NAMALWA (cell line): ENCODE measurements at regions not wholly inside any gene's neighbourhood (a gene's known extent, or its start where the extent isn't known, plus 50 kb on each side); places are given as distances from the start of the nearest gene placed in this dataset.
"Not testable (repeated sequence)": the region's sequence is repeated elsewhere in the genome, so short reads cannot be mapped to it uniquely, and the experiment has no call there.

Experiments used
- DNase-seq: peaks from one replicate; pipeline ENCODE4 v3.0.0-alpha.2; 2015; ENCODE audit warnings: low spot score

GRCh38 chr13:64186503-64187250 is 2771.0 kb upstream of the PCDH20 start:
- no peak for DNase-seq

GRCh38 chr13:64186071-64186470 is 2770.4 kb upstream of the PCDH20 start:
- no peak for DNase-seq

DNA sequence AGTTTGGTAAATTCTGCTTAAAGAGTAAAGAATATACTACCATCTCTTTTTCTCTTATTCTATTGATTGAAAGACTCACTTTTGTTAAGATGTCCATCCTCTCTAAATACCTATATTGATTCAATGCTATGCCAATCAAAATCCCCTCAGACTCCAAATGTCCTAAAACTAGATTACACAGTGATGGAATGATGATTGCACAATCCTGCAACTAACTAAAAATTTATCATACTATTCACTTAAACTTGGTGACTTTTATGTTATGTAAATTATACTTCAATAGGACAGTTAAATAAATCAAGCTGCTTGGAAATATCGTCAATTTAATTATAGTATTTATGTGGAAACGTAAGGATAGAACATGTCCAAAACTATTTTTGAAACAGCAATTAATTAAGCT is 2765.1 kb upstream of the PCDH20 start:
- DNase-seq, result no peak

DNA sequence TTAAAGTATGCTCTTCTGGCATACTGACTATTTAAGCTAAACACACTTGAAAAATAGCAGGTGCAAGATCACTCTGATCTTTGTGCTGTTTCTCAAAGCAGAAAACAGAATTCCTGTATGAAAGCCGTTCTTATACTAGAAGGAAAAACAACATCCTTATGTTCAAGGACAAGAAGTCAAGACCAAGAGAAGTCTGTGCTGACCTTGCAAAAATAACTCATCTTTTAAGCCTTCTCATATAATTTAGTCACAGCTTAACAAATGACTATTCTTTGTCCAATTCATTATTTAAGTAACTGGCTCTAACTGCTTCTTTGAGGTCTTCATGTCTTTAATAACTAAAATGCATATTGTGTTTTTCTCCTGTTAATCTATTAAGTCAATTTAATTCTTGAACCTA is 2750.2 kb upstream of the PCDH20 start:
- DNase-seq, result no peak

DNA sequence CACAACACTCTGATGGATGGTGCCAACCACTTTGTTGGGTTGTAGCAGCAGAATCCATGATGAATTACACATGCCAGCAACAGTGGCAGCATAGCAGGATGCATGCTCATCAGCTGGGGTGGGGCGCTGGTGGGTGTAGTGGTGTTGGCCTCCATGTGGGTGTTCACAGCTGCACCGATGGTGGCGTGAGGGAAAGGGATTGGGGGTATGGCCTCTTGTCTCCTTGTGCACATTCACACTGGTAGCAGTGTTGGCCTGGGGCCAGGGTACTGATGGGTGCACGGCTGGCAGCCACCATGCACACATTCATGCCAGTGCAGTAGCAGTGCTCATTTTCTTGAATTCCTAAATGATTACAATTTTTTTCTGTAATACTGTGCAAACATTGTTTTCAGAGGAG is 2748.8 kb upstream of the PCDH20 start:
- DNase-seq, result no peak

DNA sequence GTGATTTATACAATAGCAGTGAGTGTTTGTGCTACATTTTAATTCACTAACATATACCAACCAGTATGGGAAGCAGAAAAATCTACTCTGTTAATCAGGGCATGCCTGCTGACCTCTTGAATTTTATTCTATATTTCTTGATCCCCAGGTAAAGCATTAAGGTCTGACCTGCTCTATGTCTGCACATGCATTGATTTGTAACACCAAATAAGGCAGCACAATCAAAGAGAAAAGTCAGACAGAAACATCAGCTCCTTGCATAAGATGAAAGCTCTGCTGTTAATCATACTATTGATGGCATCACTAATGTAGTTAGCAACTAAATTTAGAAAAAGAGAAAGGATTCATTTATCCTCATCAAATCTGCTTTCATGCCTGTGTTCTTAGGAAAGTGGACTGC is 2744.8 kb upstream of the PCDH20 start:
- no peak for DNase-seq

DNA sequence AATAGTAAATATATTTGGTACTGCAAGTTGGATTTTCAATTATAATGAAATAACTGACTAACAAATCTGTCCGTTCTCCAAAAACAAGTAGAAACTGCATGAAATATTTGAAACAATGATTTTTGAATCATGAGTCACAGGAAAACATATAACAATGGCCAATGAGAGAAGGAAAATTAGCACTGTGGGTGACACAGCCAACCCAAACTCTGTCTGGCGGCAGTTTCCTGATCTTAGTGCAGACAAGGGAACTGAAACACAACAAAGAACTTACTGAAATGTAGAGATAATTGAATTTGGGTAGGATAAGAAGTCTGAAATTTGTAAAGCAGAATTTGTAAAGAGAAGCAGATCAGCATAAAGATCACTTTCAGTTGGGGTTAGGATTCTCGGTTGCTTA is 2743.3 kb upstream of the PCDH20 start:
- DNase-seq, result no peak

GRCh38 chr13:64154514-64154913 is 2738.9 kb upstream of the PCDH20 start:
- DNase-seq, result peak; percentile 0

DNA sequence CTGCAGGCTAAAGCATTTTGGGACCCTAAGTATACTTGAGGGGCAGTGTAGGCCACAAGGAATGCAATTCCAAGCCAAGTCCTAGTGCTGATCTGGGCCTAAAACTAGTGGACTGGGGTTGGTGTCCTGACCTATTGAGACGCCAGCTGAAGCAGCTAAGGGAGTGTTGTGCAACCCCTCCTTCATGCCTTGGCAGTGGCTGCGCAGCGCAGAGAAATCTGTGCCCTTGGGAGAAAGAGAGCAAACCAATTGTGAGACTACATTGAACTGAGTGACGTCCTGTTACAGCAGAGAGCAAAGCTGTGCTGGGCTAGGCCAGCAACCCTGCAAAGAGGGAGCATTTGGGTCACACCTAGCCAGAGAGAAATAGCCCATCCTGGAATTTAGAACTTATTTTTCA is 2715.0 kb upstream of the PCDH20 start:
- no peak for DNase-seq

GRCh38 chr13:64130171-64130570 is 2714.5 kb upstream of the PCDH20 start:
- peak; percentile 0 for DNase-seq

DNA sequence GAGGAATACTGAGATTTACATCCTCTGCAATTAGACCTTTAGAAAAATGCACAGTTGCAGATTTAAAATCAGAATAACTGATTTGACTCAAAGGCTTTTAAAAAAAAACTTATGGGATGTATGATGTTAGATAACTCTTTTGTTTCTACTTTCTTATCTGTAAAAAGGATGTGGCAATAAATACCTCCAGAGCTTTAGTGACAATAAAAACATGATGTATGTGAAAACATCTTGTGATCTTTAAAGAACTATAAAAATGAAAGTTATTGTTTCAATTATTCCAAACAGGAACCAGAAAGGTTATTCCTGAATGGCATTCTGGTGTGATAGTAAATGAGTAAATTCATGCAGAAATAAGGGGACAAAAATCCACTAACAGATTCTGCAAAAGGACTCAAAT is 2712.2 kb upstream of the PCDH20 start:
- no peak for DNase-seq

DNA sequence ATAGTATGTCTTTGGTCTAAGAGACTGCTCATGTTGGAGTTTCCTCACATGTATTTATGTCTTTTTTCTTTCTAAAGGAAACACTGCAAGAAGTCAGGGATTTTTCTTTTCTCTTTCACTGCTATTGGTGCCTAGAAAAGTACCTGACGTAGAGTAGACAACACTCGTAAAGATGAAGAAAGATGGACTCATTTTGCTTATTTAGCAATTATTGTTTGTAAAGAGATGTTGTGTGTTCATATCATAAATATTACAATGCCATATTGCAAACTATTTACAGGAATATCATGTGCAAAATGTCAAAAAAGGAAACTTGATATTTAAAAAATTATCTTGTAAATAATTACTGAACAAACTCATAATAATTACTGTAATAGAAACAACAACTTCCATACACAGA is 2711.5 kb upstream of the PCDH20 start:
- DNase-seq, result no peak

DNA sequence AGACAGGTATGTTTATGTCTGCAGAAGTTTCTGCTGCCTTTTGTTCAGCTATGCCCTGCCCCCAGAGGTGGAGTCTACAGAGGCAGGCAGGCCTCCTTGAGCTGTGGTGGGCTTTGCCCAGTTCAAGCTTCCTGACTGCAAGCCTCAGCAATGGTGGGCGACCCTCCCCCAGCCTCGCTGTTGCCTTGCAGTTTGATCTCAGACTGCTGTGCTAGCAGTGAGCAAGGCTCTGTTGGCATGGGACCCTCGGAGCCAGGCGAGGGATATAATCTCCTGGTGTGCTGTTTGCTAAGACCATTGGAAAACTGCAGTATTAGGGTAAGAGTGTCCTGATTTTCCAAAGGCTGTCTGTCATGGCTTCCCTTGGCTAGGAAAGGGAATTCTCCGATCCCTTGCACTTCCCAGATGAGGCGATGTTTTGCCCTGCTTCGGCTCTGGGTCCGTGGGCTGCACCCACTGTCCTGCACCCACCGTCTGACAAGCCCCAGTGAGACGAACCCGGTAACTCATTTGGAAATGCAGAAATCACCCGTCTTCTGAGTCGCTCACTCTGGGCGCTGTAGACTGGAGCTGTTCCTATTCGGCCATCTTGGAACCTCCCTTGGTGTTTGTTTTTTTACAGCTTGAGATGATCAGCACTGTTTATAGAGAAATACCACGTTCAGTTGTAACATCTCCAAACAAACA is 2705.5 kb upstream of the PCDH20 start:
- DNase-seq, result not testable (repeated sequence)

GRCh38 chr13:64099994-64100393 is 2684.3 kb upstream of the PCDH20 start:
- DNase-seq, result no peak

GRCh38 chr13:64090311-64090710 is 2674.7 kb upstream of the PCDH20 start:
- no peak for DNase-seq

DNA sequence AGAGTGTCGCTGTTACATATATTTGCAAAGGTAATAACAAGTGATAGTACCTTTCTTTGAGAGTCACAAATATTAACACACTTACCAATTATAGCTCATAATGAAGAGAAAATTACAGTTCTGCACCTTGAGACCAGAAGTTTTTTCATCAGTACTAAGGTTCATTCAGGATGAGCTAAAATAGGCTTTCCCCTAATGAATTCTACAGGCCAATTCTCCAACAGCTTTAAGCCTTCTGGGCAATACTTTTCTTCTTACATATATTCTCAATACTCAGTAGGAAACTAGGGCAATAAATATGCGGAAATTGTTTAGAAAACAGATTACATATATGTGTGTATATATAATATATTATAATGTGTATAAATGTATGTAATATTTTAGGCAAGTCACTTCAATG is 2672.8 kb upstream of the PCDH20 start:
- no peak for DNase-seq

- DNase-seq, result no peak
Observed at GRCh38 chr13:64087624-64088023, 2672.0 kb upstream of the PCDH20 start.

DNA sequence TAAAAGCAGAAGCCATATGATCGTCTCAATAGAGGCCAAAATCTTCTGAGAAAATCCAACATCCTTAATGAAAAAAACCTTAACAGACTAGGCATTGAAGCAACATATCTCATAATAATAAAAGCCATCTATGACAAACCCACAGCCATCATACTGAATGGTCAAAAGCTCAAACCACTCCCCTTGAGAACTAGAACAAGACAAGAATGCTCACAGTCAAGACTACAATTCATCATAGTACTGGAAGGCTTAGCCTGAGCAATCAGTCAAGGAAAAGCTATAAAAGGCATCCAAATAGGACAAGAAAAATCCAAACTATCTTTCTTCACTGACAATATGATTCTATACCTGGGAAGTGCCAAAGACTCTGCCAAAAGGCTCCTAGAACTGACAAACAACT is 2668.2 kb upstream of the PCDH20 start:
- no peak for DNase-seq

DNA sequence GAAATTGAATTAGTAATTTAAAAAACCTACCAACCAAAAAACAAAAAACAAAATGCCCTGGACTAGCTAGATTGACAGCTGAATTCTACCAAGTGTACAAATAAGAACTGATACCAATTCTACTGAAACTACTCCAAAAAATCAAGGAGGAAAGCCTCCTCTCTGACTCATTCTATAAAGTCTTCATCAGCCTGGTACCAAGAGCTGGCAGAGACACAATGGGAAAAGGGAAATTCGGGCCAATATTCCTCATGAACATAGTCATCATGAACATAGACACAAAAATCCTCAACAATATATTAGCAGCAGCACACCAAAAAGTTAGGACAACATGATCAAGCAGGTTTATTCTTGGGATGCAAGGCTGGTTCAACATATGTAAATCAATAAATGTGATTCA is 2667.7 kb upstream of the PCDH20 start:
- no peak for DNase-seq

DNA sequence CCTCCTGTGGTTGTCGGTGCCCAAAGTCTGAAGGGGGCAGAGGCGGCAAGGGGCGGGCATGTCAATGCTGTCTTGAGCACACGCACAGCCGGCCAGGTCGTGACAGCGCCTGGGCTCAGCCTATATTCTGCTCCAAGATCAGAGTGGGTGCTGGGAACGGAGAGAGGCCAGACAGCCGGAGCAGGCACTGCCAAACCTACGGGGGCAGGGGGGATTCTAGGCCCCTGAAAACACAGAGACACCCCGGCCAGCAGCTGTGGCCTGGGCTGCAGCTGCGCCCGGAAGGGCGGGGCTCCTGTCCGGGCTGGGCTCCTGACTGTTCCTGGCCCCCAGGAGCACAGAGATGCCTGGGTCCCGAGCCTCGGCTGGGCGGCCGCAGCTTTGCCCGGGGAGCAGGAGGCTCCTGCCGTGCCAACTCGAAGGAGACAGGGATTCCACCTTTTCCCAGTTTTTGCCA is 2662.9 kb upstream of the PCDH20 start:
- DNase-seq, result no peak

DNA sequence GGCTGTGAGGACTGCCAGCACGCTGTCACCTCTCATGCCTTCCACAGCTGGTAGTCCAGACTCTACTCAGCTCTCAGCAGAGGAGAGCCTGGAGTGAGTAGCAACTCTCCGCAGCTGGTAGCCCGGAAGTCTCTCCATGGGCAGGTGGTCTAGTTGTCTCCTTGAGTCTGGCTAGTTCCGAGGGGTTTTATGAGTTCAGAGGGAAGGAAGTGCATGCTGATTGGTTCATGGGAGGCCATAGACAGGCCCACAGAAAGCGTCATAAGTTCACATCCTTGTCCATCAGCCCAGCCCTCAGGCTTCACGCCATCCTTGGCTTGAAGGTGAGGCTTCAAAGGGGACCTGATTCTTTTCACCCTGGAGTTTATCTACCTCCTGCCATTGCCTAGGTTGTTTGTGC is 2662.4 kb upstream of the PCDH20 start:
- DNase-seq, result no peak

- DNase-seq, result not testable (repeated sequence)
Observed at GRCh38 chr13:64077132-64077835, 2661.6 kb upstream of the PCDH20 start.
